GM12878 (cell line): ENCODE measurements at regions not wholly inside any gene's neighbourhood (a gene's known extent, or its start where the extent isn't known, plus 50 kb on each side); places are given as distances from the start of the nearest gene placed in this dataset.

Experiments
- ATAC-seq: fragments of 200-7000 bp; cut with Tn5 transposase; 3 replicates; pipeline ENCODE4 v1.9.1; 2020; ENCODE audit warnings: mild to moderate bottlenecking, moderate library complexity
- BruUV-seq: library from RNA; stranded (reverse); fragments of 400-500 nt; replicated peaks from 2 replicates; lab custom pipeline; 2021; lab: Mats Ljungman, UMichigan
- CTCF ChIA-PET: fragments of 300-600 bp; sonication (Branson Sonifier 250); formaldehyde crosslinking; extraction: SDS; loops from one replicate; lab custom pipeline; 2021; ENCODE audit warnings: inconsistent platforms; lab: Yijun Ruan, JAX
- POLR2A ChIA-PET: fragments of 350-600 bp; formaldehyde crosslinking; extraction: SDS; loops from one replicate; lab custom pipeline; 2021; ENCODE audit warnings: inconsistent platforms; lab: Charles Lee
- RAD21 ChIA-PET: fragments of 300-600 bp; sonication (Branson Sonifier 250); formaldehyde crosslinking; loops from one replicate; lab custom pipeline; 2023; ENCODE audit warnings: antibody characterized with exemption; ENCODE audit not compliant: unreplicated experiment; lab: Charles Lee
- SMC1A ChIA-PET: fragments of 300-600 bp; sonication (Branson Sonifier 250); formaldehyde crosslinking; loops from one replicate; lab custom pipeline; 2023; ENCODE audit not compliant: unreplicated experiment, uncharacterized antibody; lab: Charles Lee
- DNase-seq: peaks from one replicate; pipeline ENCODE4 v3.0.0-alpha.2; 2011; ENCODE audit warnings: low read depth, low spot score
- FAIRE-seq: peaks from 3 replicates; lab custom pipeline; 2011; peaks lifted over from hg19 to GRCh38; lab: Jason Lieb, UNC
- H2AFZ ChIP-seq: 2 replicates; pipeline ENCODE4 v1.6.0; 2011; ENCODE audit warnings: low read depth, low read length, control low read depth; ENCODE audit not compliant: control insufficient read depth
- H3K27ac ChIP-seq: 2 replicates; pipeline ENCODE4 v1.5.1; 2011; ENCODE audit warnings: control low read depth; ENCODE audit not compliant: control insufficient read depth, insufficient read depth
- H3K27me3 ChIP-seq, 2 experiments: replicated peaks in 1 of 2; 2 replicates each; pipeline versions ENCODE4 v1.6.0 to v1.6.1; 2011; ENCODE audit warnings: low read length in 1 of 2; ENCODE audit not compliant: control insufficient read depth in 2 of 2, insufficient read depth in 2 of 2
- H3K36me3 ChIP-seq, 2 experiments: 2 replicates each; pipeline ENCODE4 v1.5.1; 2011; ENCODE audit warnings: low read length in 1 of 2; ENCODE audit not compliant: control insufficient read depth in 2 of 2, insufficient read depth in 2 of 2
- H3K4me1 ChIP-seq: 2 replicates; pipeline ENCODE4 v1.6.1; 2011; ENCODE audit warnings: mild to moderate bottlenecking, low read length, moderate library complexity, mixed read lengths; ENCODE audit not compliant: control insufficient read depth, insufficient read depth
- H3K4me2 ChIP-seq: 2 replicates; pipeline ENCODE4 v1.6.0; 2011; ENCODE audit warnings: control low read depth; ENCODE audit not compliant: control insufficient read depth, insufficient read depth
- H3K4me3 ChIP-seq: fragments of 200-600 bp; sonication (generic); 2 replicates; pipeline ENCODE4 v1.5.1; 2016
- H3K79me2 ChIP-seq: 2 replicates; pipeline ENCODE4 v1.6.0; 2011; ENCODE audit warnings: low read length; ENCODE audit not compliant: control insufficient read depth, insufficient read depth
- H3K9ac ChIP-seq: 2 replicates; pipeline ENCODE4 v1.8.0; 2011; ENCODE audit warnings: low read length, control low read depth, mixed read lengths; ENCODE audit not compliant: control insufficient read depth, insufficient read depth
- H3K9me3 ChIP-seq: replicated peaks from 3 replicates; pipeline ENCODE4 v1.5.1; 2011; ENCODE audit warnings: mild to moderate bottlenecking, low read length; ENCODE audit not compliant: control insufficient read depth, insufficient read depth
- H4K20me1 ChIP-seq: 2 replicates; pipeline ENCODE4 v1.6.0; 2011; ENCODE audit not compliant: control insufficient read depth, insufficient read depth
- ATF7 ChIP-seq: fragments of 450-650 bp; IDR thresholded peaks from 2 replicates; pipeline ENCODE4 v1.6.1; 2016; ENCODE audit warnings: low read depth, mild to moderate bottlenecking
- BHLHE40 ChIP-seq, 2 experiments: fragments of 450-650 bp in 1 of 2; IDR thresholded peaks; 2 replicates each; pipeline ENCODE4 v1.6.1; 2011 to 2017; ENCODE audit warnings: low read depth in 2 of 2, borderline replicate concordance in 1 of 2, improper control_type of control experiment in 1 of 2, low read length in 1 of 2, mild to moderate bottlenecking in 1 of 2
- DPF2 ChIP-seq: fragments of 450-650 bp; IDR thresholded peaks from 2 replicates; pipeline ENCODE4 v1.6.1; 2017; ENCODE audit warnings: mild to moderate bottlenecking
- EP300 ChIP-seq, 2 experiments: fragments of 150-350 bp in 1 of 2; IDR thresholded peaks; 2 replicates each; pipeline ENCODE4 v1.6.1; 2011 to 2012; ENCODE audit warnings: low read depth in 2 of 2, low read length in 2 of 2, borderline replicate concordance in 1 of 2, improper control_type of control experiment in 1 of 2, inconsistent platforms in 1 of 2; ENCODE audit not compliant: control insufficient read depth in 1 of 2
- IKZF1 ChIP-seq: fragments of 450-650 bp; conservative IDR thresholded peaks from 2 replicates; pipeline ENCODE4 v1.6.1; 2017; ENCODE audit warnings: antibody characterized with exemption, mild to moderate bottlenecking
- IKZF2 ChIP-seq, 2 experiments: fragments of 450-650 bp; IDR thresholded peaks; 2 replicates each; pipeline ENCODE4 v1.6.1; 2017; ENCODE audit warnings: mild to moderate bottlenecking in 2 of 2, moderate library complexity in 2 of 2
- MLLT1 ChIP-seq: fragments of 450-650 bp; IDR thresholded peaks from 2 replicates; pipeline ENCODE4 v1.6.1; 2016; ENCODE audit warnings: mild to moderate bottlenecking
- MTA2 ChIP-seq: fragments of 450-650 bp; IDR thresholded peaks from 2 replicates; pipeline ENCODE4 v1.6.1; 2016; ENCODE audit warnings: low read depth, mild to moderate bottlenecking, moderate library complexity
- MYC ChIP-seq: IDR thresholded peaks from 2 replicates; pipeline ENCODE4 v1.6.1; 2011; ENCODE audit warnings: mild to moderate bottlenecking, low read length, moderate library complexity, inconsistent platforms; ENCODE audit not compliant: insufficient read depth, insufficient replicate concordance, insufficient read length, severe bottlenecking
- PAX5 ChIP-seq: IDR thresholded peaks from 2 replicates; pipeline ENCODE4 v1.6.1; 2011; ENCODE audit warnings: low read depth, low read length, borderline replicate concordance
- POU2F2 ChIP-seq: IDR thresholded peaks from 3 replicates; pipeline ENCODE4 v1.6.1; 2011; ENCODE audit warnings: low read depth, mild to moderate bottlenecking, low read length, borderline replicate concordance
- RUNX3 ChIP-seq: IDR thresholded peaks from 2 replicates; pipeline ENCODE4 v1.6.1; 2012; ENCODE audit warnings: low read length, inconsistent platforms
- SRF ChIP-seq, 2 experiments: IDR thresholded peaks; 2 replicates each; pipeline ENCODE4 v1.6.1; 2011; ENCODE audit warnings: low read depth in 2 of 2, low read length in 2 of 2, mild to moderate bottlenecking in 1 of 2, moderate library complexity in 1 of 2
- ZNF217 ChIP-seq: fragments of 450-650 bp; IDR thresholded peaks from 2 replicates; pipeline ENCODE4 v1.6.1; 2017; ENCODE audit warnings: antibody characterized with exemption, mild to moderate bottlenecking
- WGBS: methylation state at CpG from one replicate; pipeline ENCODE4 v1.1.6; 2016; ENCODE audit warnings: low lambda C conversion rate; ENCODE audit not compliant: insufficient replicate concordance, insufficient coverage; ENCODE audit errors: missing lambda C conversion rate; 5-methylcytosine and 5-hydroxymethylcytosine counted together
- in situ Hi-C: fragments of 300-500 bp; cut with MboI; formaldehyde crosslinking; loops from 9 replicates; pipeline ENCODE4 v1.14.3; 2018; ENCODE audit warnings: mixed read lengths
- intact Hi-C: fragments of 100-400 bp; cut with micrococcal nuclease; formaldehyde crosslinking; loops from one replicate; pipeline ENCODE4 v1.14.2; 2022; ENCODE audit not compliant: unreplicated experiment
- TF ChIP-seq, protein P1 (sequence below): fragments of 450-650 bp; IDR thresholded peaks from 2 replicates; pipeline ENCODE4 v1.6.1; 2017; ENCODE audit warnings: low read depth, mild to moderate bottlenecking, moderate library complexity
- TF ChIP-seq, protein P2 (sequence below): fragments of 450-650 bp; IDR thresholded peaks from 2 replicates; pipeline ENCODE4 v1.6.1; 2018; ENCODE audit warnings: borderline replicate concordance, mild to moderate bottlenecking; ENCODE audit not compliant: partially characterized antibody

GRCh38 chr12:14153803-14154202 is 172.4 kb upstream of the GRIN2B start:
- Histone ChIP-seq H3K9ac (no peak overlapping the region), H3K9me3 (no peaks in the 10 kb centered on the region; the same call in 1 of the 3 replicates), H3K27ac (peak overlapping the region; percentile 11; the same call in 1 of the 2 replicates), H2AFZ (no peak overlapping the region), H3K36me3 (no peaks in the 10 kb centered on the region), H3K4me2 (no peak overlapping the region; the same call in 1 of the 2 replicates), H4K20me1 (no peaks in the 10 kb centered on the region), H3K4me3 (no peak overlapping the region), H3K79me2 (no peaks in the 10 kb centered on the region), H3K27me3 (no peaks in the 10 kb centered on the region), H3K4me1 (peaks cover 44% of the 10 kb centered on the region)
- ChIA-PET RAD21 (no interaction called here), CTCF (interaction anchor here (1.2 to 2.6 kb wide), 2 partner anchors 14 to 42 kb away, joined by 3 to 8 read pairs; no protein-coding TSS in a partner anchor), POLR2A (no interaction called here), SMC1A (no interaction called here)
- FAIRE-seq, result no peak
- intact Hi-C loops (loop anchor here (10.0 kb wide), 1 partner anchor 211 kb away; the partner anchor contains the start of gene ATF7IP), in situ Hi-C loops (no loop called here)
- peak; percentile 21 for ATAC-seq
- TF ChIP-seq RUNX3, result peak; percentile 69
- TF ChIP-seq, protein P1, sequence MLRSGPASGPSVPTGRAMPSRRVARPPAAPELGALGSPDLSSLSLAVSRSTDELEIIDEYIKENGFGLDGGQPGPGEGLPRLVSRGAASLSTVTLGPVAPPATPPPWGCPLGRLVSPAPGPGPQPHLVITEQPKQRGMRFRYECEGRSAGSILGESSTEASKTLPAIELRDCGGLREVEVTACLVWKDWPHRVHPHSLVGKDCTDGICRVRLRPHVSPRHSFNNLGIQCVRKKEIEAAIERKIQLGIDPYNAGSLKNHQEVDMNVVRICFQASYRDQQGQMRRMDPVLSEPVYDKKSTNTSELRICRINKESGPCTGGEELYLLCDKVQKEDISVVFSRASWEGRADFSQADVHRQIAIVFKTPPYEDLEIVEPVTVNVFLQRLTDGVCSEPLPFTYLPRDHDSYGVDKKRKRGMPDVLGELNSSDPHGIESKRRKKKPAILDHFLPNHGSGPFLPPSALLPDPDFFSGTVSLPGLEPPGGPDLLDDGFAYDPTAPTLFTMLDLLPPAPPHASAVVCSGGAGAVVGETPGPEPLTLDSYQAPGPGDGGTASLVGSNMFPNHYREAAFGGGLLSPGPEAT, result peak; percentile 66; the same call in 1 of the 2 replicates
- 0 out of 2 replicates have a peak, but pooled peaks have one; percentile 25 for TF ChIP-seq MLLT1
- 0 out of 4 replicates have a peak, but pooled peaks of 1 of the 2 experiments have one; percentile 54 for TF ChIP-seq EP300 (IDR thresholded peaks at IDR 0.05; ENCODE audit: borderline replicate concordance in 1 of 2, control insufficient read depth in 1 of 2, low read depth in 2 of 2, low read length in 2 of 2)
- TF ChIP-seq, protein P2, sequence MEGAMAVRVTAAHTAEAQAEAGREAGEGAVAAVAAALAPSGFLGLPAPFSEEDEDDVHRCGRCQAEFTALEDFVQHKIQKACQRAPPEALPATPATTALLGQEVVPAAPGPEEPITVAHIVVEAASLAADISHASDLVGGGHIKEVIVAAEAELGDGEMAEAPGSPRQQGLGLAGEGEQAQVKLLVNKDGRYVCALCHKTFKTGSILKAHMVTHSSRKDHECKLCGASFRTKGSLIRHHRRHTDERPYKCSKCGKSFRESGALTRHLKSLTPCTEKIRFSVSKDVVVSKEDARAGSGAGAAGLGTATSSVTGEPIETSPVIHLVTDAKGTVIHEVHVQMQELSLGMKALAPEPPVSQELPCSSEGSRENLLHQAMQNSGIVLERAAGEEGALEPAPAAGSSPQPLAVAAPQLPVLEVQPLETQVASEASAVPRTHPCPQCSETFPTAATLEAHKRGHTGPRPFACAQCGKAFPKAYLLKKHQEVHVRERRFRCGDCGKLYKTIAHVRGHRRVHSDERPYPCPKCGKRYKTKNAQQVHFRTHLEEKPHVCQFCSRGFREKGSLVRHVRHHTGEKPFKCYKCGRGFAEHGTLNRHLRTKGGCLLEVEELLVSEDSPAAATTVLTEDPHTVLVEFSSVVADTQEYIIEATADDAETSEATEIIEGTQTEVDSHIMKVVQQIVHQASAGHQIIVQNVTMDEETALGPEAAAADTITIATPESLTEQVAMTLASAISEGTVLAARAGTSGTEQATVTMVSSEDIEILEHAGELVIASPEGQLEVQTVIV, result no peak
- peak; percentile 40; the same call in 1 of the 2 replicates for TF ChIP-seq ZNF217
- 0 out of 3 replicates have a peak, but pooled peaks have one; percentile 60 for TF ChIP-seq POU2F2
- TF ChIP-seq PAX5, result no peak
- peak; percentile 60 for TF ChIP-seq IKZF1
- no peak for TF ChIP-seq MYC
- TF ChIP-seq ATF7, result peak; percentile 70
- peak; percentile 75 for TF ChIP-seq MTA2
- TF ChIP-seq DPF2, result 0 out of 2 replicates have a peak, but pooled peaks have one; percentile 39
- TF ChIP-seq BHLHE40 (IDR thresholded peaks at IDR 0.05; ENCODE audit: borderline replicate concordance in 1 of 2, low read depth in 2 of 2, low read length in 1 of 2), result peak; percentile 35 to 83; a peak in 2 of 4 replicates
- TF ChIP-seq IKZF2 (IDR thresholded peaks at IDR 0.05), result peak; percentile 65 to 80
- TF ChIP-seq SRF (IDR thresholded peaks at IDR 0.05; ENCODE audit: low read depth in 2 of 2, low read length in 2 of 2), result no peak
- no TSS peak for BruUV-seq
- DNase-seq, result peak; percentile 31
- WGBS, result 0% methylated on average over 1 of the region's 1 CpG
